IMR-90 (cell line): ENCODE measurements at regions not wholly inside any gene's neighbourhood (a gene's known extent, or its start where the extent isn't known, plus 50 kb on each side); places are given as distances from the start of the nearest gene placed in this dataset. TPM values are rescaled to one million over a fixed set of nuclear protein-coding genes. Genes with fewer than 3 reads are reported as not detected.

Experiments used
- ATAC-seq: fragments of 200-7000 bp; cut with Tn5 transposase; 2 replicates; pipeline ENCODE4 v1.9.1; 2020; ENCODE audit warnings: low read depth, mild to moderate bottlenecking, moderate library complexity
- BruUV-seq: library from RNA; stranded (reverse); fragments of 400-500 nt; replicated peaks from 2 replicates; lab custom pipeline; 2021; lab: Mats Ljungman, UMichigan
- CTCF ChIA-PET: fragments of 300-600 bp; formaldehyde crosslinking; extraction: SDS; loops from one replicate; lab custom pipeline; 2021; ENCODE audit warnings: antibody characterized with exemption; lab: Yijun Ruan, JAX
- POLR2A ChIA-PET: fragments of 300-600 bp; sonication (Branson Sonifier 250); formaldehyde crosslinking; loops from one replicate; lab custom pipeline; 2022; ENCODE audit warnings: antibody characterized with exemption; ENCODE audit not compliant: unreplicated experiment; lab: Charles Lee
- DNase-seq: peaks from one replicate; pipeline ENCODE4 v3.0.0; 2013
- H2AFZ ChIP-seq: replicated peaks from 2 replicates; pipeline ENCODE3; 2013; ENCODE audit warnings: low read length, mild to moderate bottlenecking; ENCODE audit not compliant: poor library complexity
- H2AK5ac ChIP-seq: 2 replicates; pipeline ENCODE4 v1.6.1; 2013; ENCODE audit warnings: low read depth, low read length, inconsistent platforms
- H2AK9ac ChIP-seq: replicated peaks from 2 replicates; pipeline ENCODE3; 2013; ENCODE audit warnings: mild to moderate bottlenecking, low read depth, low read length, moderate library complexity; ENCODE audit not compliant: poor library complexity
- H2BK120ac ChIP-seq: 2 replicates; pipeline ENCODE4 v1.6.1; 2013; ENCODE audit warnings: low read depth, low read length, inconsistent platforms
- H2BK15ac ChIP-seq: 3 replicates; pipeline ENCODE4 v1.6.1; 2013; ENCODE audit warnings: low read depth, low read length, inconsistent platforms
- H2BK20ac ChIP-seq: 2 replicates; pipeline ENCODE4 v1.6.1; 2013; ENCODE audit warnings: low read depth, mild to moderate bottlenecking, inconsistent platforms, low read length, moderate library complexity
- H2BK5ac ChIP-seq: 2 replicates; pipeline ENCODE4 v1.6.1; 2013; ENCODE audit warnings: mild to moderate bottlenecking, low read depth, low read length, inconsistent platforms; ENCODE audit not compliant: poor library complexity, severe bottlenecking
- H3K14ac ChIP-seq: replicated peaks from 2 replicates; pipeline ENCODE4 v1.6.1; 2013; ENCODE audit warnings: low read depth, low read length, inconsistent platforms
- H3K18ac ChIP-seq: 2 replicates; pipeline ENCODE4 v1.6.1; 2013; ENCODE audit warnings: low read depth, low read length, control low read depth
- H3K23ac ChIP-seq: 2 replicates; pipeline ENCODE4 v1.6.1; 2013; ENCODE audit warnings: low read depth, low read length, inconsistent platforms
- H3K27ac ChIP-seq: 2 replicates; pipeline ENCODE4 v1.5.1; 2013; ENCODE audit warnings: mild to moderate bottlenecking, control low read depth, low read length; ENCODE audit not compliant: insufficient read depth
- H3K27me3 ChIP-seq: 2 replicates; pipeline ENCODE4 v1.6.1; 2013; ENCODE audit warnings: low read length; ENCODE audit not compliant: control insufficient read depth, insufficient read depth
- H3K36me3 ChIP-seq: 2 replicates; pipeline ENCODE4 v1.6.1; 2013; ENCODE audit warnings: low read length, mixed read lengths; ENCODE audit not compliant: control insufficient read depth, insufficient read depth
- H3K4ac ChIP-seq: 2 replicates; pipeline ENCODE4 v1.6.1; 2013; ENCODE audit warnings: low read depth, low read length, inconsistent platforms
- H3K4me1 ChIP-seq: 2 replicates; pipeline ENCODE4 v1.6.1; 2013; ENCODE audit warnings: low read length, mixed read lengths; ENCODE audit not compliant: control insufficient read depth, insufficient read depth
- H3K4me2 ChIP-seq: 2 replicates; pipeline ENCODE4 v1.6.1; 2013; ENCODE audit warnings: low read depth, mild to moderate bottlenecking, control low read depth, low read length, moderate library complexity
- H3K4me3 ChIP-seq: 2 replicates; pipeline ENCODE4 v1.5.1; 2013; ENCODE audit warnings: low read depth, mild to moderate bottlenecking, control low read depth, low read length, moderate library complexity; ENCODE audit not compliant: insufficient read depth
- H3K56ac ChIP-seq: 2 replicates; pipeline ENCODE4 v1.6.1; 2013; ENCODE audit warnings: low read length, inconsistent platforms; ENCODE audit not compliant: insufficient read depth; ENCODE audit errors: extremely low read depth
- H3K79me1 ChIP-seq, 2 experiments: 2 replicates each; pipeline ENCODE4 v1.6.1; 2013; ENCODE audit warnings: low read length in 2 of 2, inconsistent platforms in 1 of 2, low read depth in 1 of 2
- H3K9ac ChIP-seq: 2 replicates; pipeline ENCODE4 v1.6.1; 2013; ENCODE audit warnings: low read depth, low read length, control low read depth
- H3K9me1 ChIP-seq: 2 replicates; pipeline ENCODE4 v1.6.1; 2013; ENCODE audit warnings: low read length, inconsistent platforms; ENCODE audit not compliant: insufficient read depth
- H3K9me3 ChIP-seq: 2 replicates; pipeline ENCODE4 v1.6.1; 2013; ENCODE audit warnings: low read length; ENCODE audit not compliant: control insufficient read depth, insufficient read depth
- H4K20me1 ChIP-seq: 2 replicates; pipeline ENCODE4 v1.6.1; 2013; ENCODE audit warnings: low read length, inconsistent platforms; ENCODE audit not compliant: insufficient read depth
- H4K5ac ChIP-seq: 2 replicates; pipeline ENCODE4 v1.6.1; 2013; ENCODE audit warnings: mild to moderate bottlenecking, low read depth, low read length, control low read depth
- H4K8ac ChIP-seq, 2 experiments: 2 replicates each; pipeline ENCODE4 v1.6.1; 2013; ENCODE audit warnings: low read depth in 2 of 2, low read length in 2 of 2, control low read depth in 1 of 2, inconsistent platforms in 1 of 2
- H4K91ac ChIP-seq: 2 replicates; pipeline ENCODE4 v1.6.1; 2013; ENCODE audit warnings: low read depth, low read length, inconsistent platforms; ENCODE audit not compliant: insufficient read depth
- CEBPB ChIP-seq: IDR thresholded peaks from 2 replicates; pipeline ENCODE4 v1.6.1; 2012; ENCODE audit warnings: low read depth, low read length, improper control_type of control experiment
- FOS ChIP-seq: fragments of 150-350 bp; IDR thresholded peaks from 2 replicates; pipeline ENCODE4 v1.6.1; 2016; ENCODE audit warnings: low read depth, low read length
- POLR2A ChIP-seq: IDR thresholded peaks from 2 replicates; pipeline ENCODE4 v1.6.1; 2012; ENCODE audit warnings: mild to moderate bottlenecking, low read depth, low read length
- RCOR1 ChIP-seq: IDR thresholded peaks from 2 replicates; pipeline ENCODE4 v1.6.1; 2012; ENCODE audit warnings: mild to moderate bottlenecking, low read length, improper control_type of control experiment; ENCODE audit not compliant: insufficient replicate concordance
- WGBS, 2 experiments: methylation state at CpG; one replicate each; pipeline versions ENCODE4 v1.1.5 to v1.1.7; 2013; ENCODE audit warnings: missing lambda C conversion rate in 2 of 2; ENCODE audit not compliant: insufficient read length in 1 of 2; ENCODE audit errors: extremely low coverage in 2 of 2; 5-methylcytosine and 5-hydroxymethylcytosine counted together
- dilution Hi-C: fragments of 300-500 bp; cut with HindIII; formaldehyde crosslinking; loops from one replicate; pipeline ENCODE4 v1.14.3; 2018; ENCODE audit warnings: low sequenced_read_pairs; ENCODE audit not compliant: unreplicated experiment
- in situ Hi-C: fragments of 300-500 bp; cut with MboI; formaldehyde crosslinking; loops from 3 replicates; pipeline ENCODE4 v1.14.3; 2019; ENCODE audit warnings: low sequenced_read_pairs, inconsistent platforms, mixed read lengths
- intact Hi-C: fragments of 100-400 bp; cut with micrococcal nuclease; formaldehyde crosslinking; loops from 2 replicates; pipeline ENCODE4 v1.10.0; 2022
- microRNA-seq, 2 experiments: library from miRNA; stranded (forward) in 1 of 2; unstranded in 1 of 2; fragments of 10-50 nt in 1 of 2; fragments of <30 nt in 1 of 2; gene quantifications in 1 of 2; microRNA quantifications in 1 of 2; one replicate each; pipeline versions ENCODE3 to v1.1.0; 2013 to 2020; ENCODE audit not compliant: insufficient read depth in 1 of 2, insufficient read length in 1 of 2, unreplicated experiment in 1 of 2
- small RNA-seq, 5 experiments: library from RNA; depleted of rRNA; stranded (forward); fragments of <200 nt; gene quantifications; one replicate each; pipeline ENCODE3, GENCODE V24; 2012
- TF ChIP-seq, protein P1 (sequence below): fragments of 150-350 bp; IDR thresholded peaks from 2 replicates; pipeline ENCODE4 v1.6.1; 2016; ENCODE audit warnings: low read depth, mild to moderate bottlenecking, low read length, moderate library complexity, borderline replicate concordance

DNA sequence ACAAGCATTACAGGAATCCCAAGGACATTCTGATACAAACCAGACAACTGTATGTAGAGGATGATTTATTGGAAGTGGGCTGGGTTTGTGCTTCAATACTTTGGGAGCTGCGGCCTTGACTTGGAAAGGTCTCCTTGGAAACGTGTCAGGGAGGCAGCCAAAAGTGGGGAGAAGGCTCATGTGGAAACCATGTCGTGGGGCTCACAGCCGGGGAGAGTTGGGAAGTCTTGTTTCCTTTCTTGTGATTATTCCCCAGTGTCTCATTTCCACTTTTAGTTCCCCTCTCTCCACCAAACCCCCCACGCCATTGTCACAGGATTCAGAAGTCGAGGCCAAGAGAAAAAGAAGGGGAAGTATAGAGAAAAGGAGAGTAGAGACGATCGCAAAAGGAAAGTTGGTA is 53.9 kb upstream of the SFMBT2 start:
- Histone ChIP-seq H3K4ac (no peak overlapping the region), H4K20me1 (no peaks in the 10 kb centered on the region), H4K8ac (no peak overlapping the region), H3K4me1 (no peaks in the 10 kb centered on the region), H3K4me2 (no peak overlapping the region), H3K36me3 (no peaks in the 10 kb centered on the region), H3K14ac (no peak overlapping the region), H3K18ac (no peak overlapping the region), H2AFZ (no peak overlapping the region), H3K9ac (no peak overlapping the region), H2AK9ac (no peak overlapping the region), H3K9me3 (no peaks in the 10 kb centered on the region), H3K79me1 (no peaks in the 10 kb centered on the region), H3K23ac (no peak overlapping the region), H3K27me3 (no peaks in the 10 kb centered on the region), H2BK15ac (no peak overlapping the region), H3K4me3 (no peak overlapping the region), H4K5ac (no peak overlapping the region), H3K9me1 (no peaks in the 10 kb centered on the region), H2BK120ac (no peak overlapping the region), H2AK5ac (no peak overlapping the region), H3K27ac (no peak overlapping the region), H4K91ac (no peak overlapping the region), H2BK5ac (no peak overlapping the region), H2BK20ac (no peak overlapping the region), H3K56ac (no peak overlapping the region)
- ChIA-PET POLR2A (no interaction called here), CTCF (no interaction called here)
- dilution Hi-C loops (no loop called here), intact Hi-C loops (no loop called here), in situ Hi-C loops (no loop called here)
- DNase-seq, result no peak
- BruUV-seq, result no TSS peak
- TF ChIP-seq, protein P1, sequence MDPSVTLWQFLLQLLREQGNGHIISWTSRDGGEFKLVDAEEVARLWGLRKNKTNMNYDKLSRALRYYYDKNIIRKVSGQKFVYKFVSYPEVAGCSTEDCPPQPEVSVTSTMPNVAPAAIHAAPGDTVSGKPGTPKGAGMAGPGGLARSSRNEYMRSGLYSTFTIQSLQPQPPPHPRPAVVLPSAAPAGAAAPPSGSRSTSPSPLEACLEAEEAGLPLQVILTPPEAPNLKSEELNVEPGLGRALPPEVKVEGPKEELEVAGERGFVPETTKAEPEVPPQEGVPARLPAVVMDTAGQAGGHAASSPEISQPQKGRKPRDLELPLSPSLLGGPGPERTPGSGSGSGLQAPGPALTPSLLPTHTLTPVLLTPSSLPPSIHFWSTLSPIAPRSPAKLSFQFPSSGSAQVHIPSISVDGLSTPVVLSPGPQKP, result no peak
- TF ChIP-seq FOS (no peak), CEBPB (no peak), RCOR1 (no peak), POLR2A (no peak)
- ATAC-seq, result no peak
- WGBS, 2 experiments, result no CpG with 5 or more reads among the region's 8 CpGs

Small RNA genes in the stretch of these regions (microRNA-seq; reads per million reads assigned to microRNA genes)
- gene RNU6-535P (ENCODE audit: insufficient read depth, insufficient read length), result not detected

Small RNA genes in the stretch of these regions (small RNA-seq; reads per million reads assigned to genes)
- gene RNU6-535P, result 0 reads per million in 5 experiments
